Pancreas (tissue), 10 donors: ENCODE measurements at regions not wholly inside any gene's neighbourhood (a gene's known extent, or its start where the extent isn't known, plus 50 kb on each side); places are given as distances from the start of the nearest gene placed in this dataset.
"Not testable (repeated sequence)": the region's sequence is repeated elsewhere in the genome, so short reads cannot be mapped to it uniquely, and the experiment has no call there.

Experiments
- ATAC-seq, 4 donors: fragments of 200-7000 bp; cut with Tn5 transposase; one replicate each; pipeline versions ENCODE4 v1.8.0 to v1.9.1; 2020; ENCODE audit warnings: mild to moderate bottlenecking in 4 of 4, moderate library complexity in 4 of 4
- DNase-seq, 6 donors: peaks; one replicate each; pipeline ENCODE4 v3.0.0-alpha.2; 2020
- FAIRE-seq: peaks from 2 replicates; lab custom pipeline; 2012; peaks lifted over from hg19 to GRCh38; lab: Jason Lieb, UNC
- H3K27ac ChIP-seq, 4 donors: fragments of 200-600 bp; sonication (generic); 1 replicate in 3 of 4; 2 replicates in 1 of 4; pipeline versions ENCODE4 v1.5.0 to v1.8.0; 2020
- H3K27me3 ChIP-seq, 4 donors: fragments of 200-600 bp; one replicate each; pipeline ENCODE4 v1.8.0; 2021
- H3K36me3 ChIP-seq, 3 donors: fragments of 200-600 bp; sonication (generic) in 1 of 3; one replicate each; pipeline versions ENCODE4 v1.5.0 to v1.8.0; 2020 to 2021
- H3K4me1 ChIP-seq, 3 donors: fragments of 200-600 bp; one replicate each; pipeline ENCODE4 v1.8.0; 2021
- H3K4me3 ChIP-seq, 4 donors: fragments of 200-600 bp; sonication (generic) in 2 of 4; one replicate each; pipeline versions ENCODE4 v1.5.0 to v1.8.0; 2020 to 2021
- H3K9me3 ChIP-seq, 4 donors: fragments of 200-600 bp; one replicate each; pipeline ENCODE4 v1.8.0; 2021
- WGBS, 2 donors: extraction: QIAGEN DNeasy Blood & Tissue Kit; methylation state at CpG; one replicate each; pipeline ENCODE4 v1.1.7; 2013; 5-methylcytosine and 5-hydroxymethylcytosine counted together
- intact Hi-C, 3 donors: fragments of 100-400 bp; cut with DNase I; formaldehyde crosslinking; loops; one replicate each; pipeline versions ENCODE4 v1.11.1 to v1.14.2; 2022
- TF ChIP-seq, protein P1 (sequence below), 4 donors: fragments of 200-600 bp; sonication (generic) in 3 of 4; IDR thresholded peaks; one replicate each; pipeline versions ENCODE4 v1.5.0 to v1.8.0; 2021; ENCODE audit warnings: antibody characterized with exemption in 4 of 4
- donor health status: healthy with polysubstance abuse.
- donor health status: DM: no; HTN: no; CAD: no; lungs with moderate emphysema.
- donor health status: DM: no; HTN: no; CAD: no.
- donor health status: control.
- donor health status: control.
- donor health status: Bipolar disorder and iron deficiency.
- donor health status: DM: yes; HTN: yes; CAD: no.
- donor health status: DM: no; HTN: no; CAD: no.
- donor health status: DM: no; HTN: no; CAD: no.
- donor health status: DM: yes; HTN: yes; CAD: no.

DNA sequence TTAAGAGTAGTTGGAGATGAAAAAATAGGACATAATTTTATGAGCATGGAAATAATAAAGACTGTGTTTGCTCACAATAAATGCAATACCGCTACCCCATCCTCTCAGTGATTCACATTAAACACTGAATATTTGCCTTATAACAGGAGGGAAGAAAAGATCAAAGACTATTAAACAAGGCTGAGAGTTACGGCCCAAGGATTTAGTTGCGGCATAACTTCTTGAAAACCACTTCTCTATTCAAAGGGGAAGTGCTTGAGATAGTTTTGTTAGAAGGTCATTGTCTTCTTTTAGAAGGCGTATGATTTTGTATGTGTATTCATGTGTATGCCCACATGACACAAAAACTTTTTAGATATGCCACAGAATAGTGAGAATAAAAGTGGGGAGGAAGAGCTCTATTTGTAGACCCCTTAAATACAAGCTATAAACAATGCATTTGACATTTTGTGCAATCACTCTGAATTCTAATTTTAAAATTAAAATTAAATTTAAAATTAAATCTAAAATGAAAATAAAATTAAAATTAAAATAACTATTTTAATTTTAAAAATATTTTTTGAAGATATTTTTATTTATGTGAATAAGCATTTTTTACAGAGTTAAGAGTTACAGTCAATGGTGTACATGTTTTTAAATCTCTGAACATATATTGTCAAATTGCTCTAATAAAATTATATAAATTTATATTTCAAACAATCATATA, 986.6 kb upstream of the ADAMTS5 start:
- TF ChIP-seq, protein P1, sequence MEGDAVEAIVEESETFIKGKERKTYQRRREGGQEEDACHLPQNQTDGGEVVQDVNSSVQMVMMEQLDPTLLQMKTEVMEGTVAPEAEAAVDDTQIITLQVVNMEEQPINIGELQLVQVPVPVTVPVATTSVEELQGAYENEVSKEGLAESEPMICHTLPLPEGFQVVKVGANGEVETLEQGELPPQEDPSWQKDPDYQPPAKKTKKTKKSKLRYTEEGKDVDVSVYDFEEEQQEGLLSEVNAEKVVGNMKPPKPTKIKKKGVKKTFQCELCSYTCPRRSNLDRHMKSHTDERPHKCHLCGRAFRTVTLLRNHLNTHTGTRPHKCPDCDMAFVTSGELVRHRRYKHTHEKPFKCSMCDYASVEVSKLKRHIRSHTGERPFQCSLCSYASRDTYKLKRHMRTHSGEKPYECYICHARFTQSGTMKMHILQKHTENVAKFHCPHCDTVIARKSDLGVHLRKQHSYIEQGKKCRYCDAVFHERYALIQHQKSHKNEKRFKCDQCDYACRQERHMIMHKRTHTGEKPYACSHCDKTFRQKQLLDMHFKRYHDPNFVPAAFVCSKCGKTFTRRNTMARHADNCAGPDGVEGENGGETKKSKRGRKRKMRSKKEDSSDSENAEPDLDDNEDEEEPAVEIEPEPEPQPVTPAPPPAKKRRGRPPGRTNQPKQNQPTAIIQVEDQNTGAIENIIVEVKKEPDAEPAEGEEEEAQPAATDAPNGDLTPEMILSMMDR (IDR thresholded peaks at IDR 0.05): no peak
- WGBS, 2 donors: 84 to 90% methylated on average over 4 of the region's 4 CpGs
- intact Hi-C loops: no loop called here
- no peaks in the 10 kb centered on the region for H3K27me3 ChIP-seq
- H3K27ac ChIP-seq: no peak overlapping the region
- no peak for DNase-seq
- H3K4me1 ChIP-seq: no peaks in the 10 kb centered on the region
- FAIRE-seq: peak; percentile 69
- no peaks in the 10 kb centered on the region for H3K9me3 ChIP-seq
- no peaks in the 10 kb centered on the region for H3K36me3 ChIP-seq
- H3K4me3 ChIP-seq: no peak overlapping the region
- no peak for ATAC-seq

- ATAC-seq, H3K9me3 ChIP-seq, H3K4me1 ChIP-seq, H3K27ac ChIP-seq, H3K4me3 ChIP-seq, FAIRE-seq, H3K27me3 ChIP-seq, intact Hi-C loops, H3K36me3 ChIP-seq, DNase-seq: not testable (repeated sequence)
- WGBS, 2 donors: 86 to 90% methylated on average over 5 of the region's 5 CpGs
Observed at GRCh38 chr21:27949093-27949492, 982.2 kb upstream of the ADAMTS5 start.

DNA sequence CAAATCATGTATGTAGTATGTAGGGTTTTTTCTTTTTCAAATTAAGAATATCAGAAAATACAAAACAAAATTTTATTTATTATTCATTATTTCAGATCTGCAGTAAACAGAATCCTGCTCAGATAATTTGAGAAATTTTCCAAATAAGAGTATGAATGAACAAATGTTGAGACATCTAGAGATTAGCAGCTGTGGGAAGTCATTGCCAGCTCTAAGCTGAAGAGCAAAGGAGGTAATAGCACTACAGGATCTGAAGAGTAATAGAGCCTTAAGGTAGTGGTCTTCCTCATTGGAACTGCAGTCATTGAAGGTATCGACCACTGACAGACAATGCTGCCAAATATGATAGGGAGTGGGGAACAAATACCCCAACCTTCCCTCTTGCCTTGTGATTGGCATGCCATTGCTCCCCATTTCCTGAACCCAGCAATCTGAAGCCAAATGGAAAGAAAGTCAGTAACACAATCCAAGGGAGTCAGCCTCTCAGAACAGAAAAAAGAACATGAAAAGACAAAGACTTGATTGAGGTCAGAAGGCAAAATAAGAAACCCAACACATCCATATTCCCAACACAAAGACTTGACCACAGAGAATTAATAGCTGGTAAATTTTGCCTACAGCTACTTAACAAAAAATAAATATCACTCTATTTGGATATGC, 963.4 kb upstream of the ADAMTS5 start:
- H3K27ac ChIP-seq, ATAC-seq, H3K27me3 ChIP-seq, H3K9me3 ChIP-seq, H3K4me1 ChIP-seq, H3K4me3 ChIP-seq, intact Hi-C loops, H3K36me3 ChIP-seq, DNase-seq: not testable (repeated sequence)
- peak; percentile 47 for FAIRE-seq
- WGBS, 2 donors: 83 to 89% methylated on average over 1 of the region's 1 CpG

DNA sequence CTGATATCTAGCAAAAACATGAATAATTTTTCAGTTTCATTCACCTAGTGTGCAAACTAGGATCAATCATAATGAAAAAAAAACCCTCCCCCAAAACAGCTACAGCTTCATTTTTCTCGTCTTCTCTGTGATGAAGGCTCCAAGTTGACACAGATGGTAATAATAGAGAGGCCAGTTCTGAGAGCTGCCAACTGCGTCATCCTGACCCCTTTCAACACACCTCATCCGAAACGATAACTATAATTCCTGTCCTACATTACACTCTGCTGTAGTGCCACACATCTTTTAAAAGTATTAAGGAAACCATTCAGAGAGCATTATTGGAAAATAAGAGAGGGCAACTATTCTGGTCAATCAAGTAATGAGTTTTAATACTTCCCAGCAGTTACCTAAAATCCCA, 962.3 kb upstream of the ADAMTS5 start:
- intact Hi-C loops, H3K4me1 ChIP-seq, FAIRE-seq, H3K36me3 ChIP-seq, H3K4me3 ChIP-seq, H3K9me3 ChIP-seq, ATAC-seq, DNase-seq, H3K27ac ChIP-seq, H3K27me3 ChIP-seq: not testable (repeated sequence)
- 78 to 86% methylated on average over 4 of the region's 4 CpGs for WGBS, 2 donors

GRCh38 chr21:27928534-27929115, 961.7 kb upstream of the ADAMTS5 start:
- WGBS, 2 donors: 74 to 85% methylated on average over 3 of the region's 3 CpGs
- H3K9me3 ChIP-seq, H3K36me3 ChIP-seq, H3K27ac ChIP-seq, H3K27me3 ChIP-seq, H3K4me1 ChIP-seq, DNase-seq, H3K4me3 ChIP-seq, intact Hi-C loops: not testable (repeated sequence)
- peak; percentile 90 for FAIRE-seq
- peak in 1 of 4 donors; percentile 30 for ATAC-seq

DNA sequence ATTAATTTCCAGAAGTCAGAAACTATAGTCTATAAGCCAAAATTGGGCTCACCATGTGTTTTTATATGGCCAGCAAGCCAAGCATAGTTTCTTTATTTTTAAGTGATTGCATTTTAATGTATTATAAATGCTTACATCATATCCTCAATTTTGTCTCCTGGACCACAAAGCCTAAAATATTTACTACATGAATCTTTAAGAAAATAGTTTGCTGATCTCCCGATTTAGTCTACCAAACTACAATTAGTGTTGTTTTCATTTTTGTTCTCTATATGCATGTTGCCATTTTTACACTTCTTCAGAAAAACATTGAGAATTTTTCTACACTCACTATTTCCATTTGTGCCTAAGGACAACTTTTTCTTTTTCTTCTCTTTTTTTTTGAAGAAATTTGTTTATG, 954.5 kb upstream of the ADAMTS5 start:
- DNase-seq, ATAC-seq, H3K4me3 ChIP-seq, H3K36me3 ChIP-seq, intact Hi-C loops, H3K27ac ChIP-seq, H3K4me1 ChIP-seq, FAIRE-seq, H3K9me3 ChIP-seq, H3K27me3 ChIP-seq: not testable (repeated sequence)
- 66 to 81% methylated on average over 1 of the region's 1 CpG for WGBS, 2 donors

GRCh38 chr21:27917966-27918365, 951.1 kb upstream of the ADAMTS5 start:
- DNase-seq, H3K4me3 ChIP-seq, H3K4me1 ChIP-seq, intact Hi-C loops, H3K36me3 ChIP-seq, FAIRE-seq, H3K27ac ChIP-seq, H3K27me3 ChIP-seq, H3K9me3 ChIP-seq, ATAC-seq: not testable (repeated sequence)

GRCh38 chr21:27916326-27916725, 949.4 kb upstream of the ADAMTS5 start:
- H3K36me3 ChIP-seq, FAIRE-seq, intact Hi-C loops, H3K27ac ChIP-seq, ATAC-seq, DNase-seq, H3K4me1 ChIP-seq, H3K27me3 ChIP-seq, H3K9me3 ChIP-seq, H3K4me3 ChIP-seq: not testable (repeated sequence)
- WGBS, 2 donors: 78 to 86% methylated on average over 2 of the region's 2 CpGs

DNA sequence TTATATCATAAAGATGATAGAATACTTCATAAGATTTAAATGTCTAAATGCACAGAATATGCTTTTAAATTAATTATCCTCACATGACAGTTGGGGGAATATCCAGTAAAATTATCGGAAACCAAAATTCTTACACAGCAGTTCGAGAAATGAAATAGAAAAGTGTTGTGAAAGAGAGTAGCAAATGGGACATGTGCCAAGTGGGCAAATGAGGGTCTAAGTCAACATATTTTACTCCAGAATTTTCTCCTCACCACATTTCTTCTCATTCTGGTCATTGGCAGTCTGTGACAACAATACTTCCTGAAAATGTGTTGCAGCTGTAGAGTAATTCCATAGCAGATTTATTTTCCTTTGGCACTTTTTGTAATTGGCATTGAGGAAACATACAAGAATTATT, 945.2 kb upstream of the ADAMTS5 start:
- 81 to 92% methylated on average over 2 of the region's 2 CpGs for WGBS, 2 donors

GRCh38 chr21:27909487-27909886, 942.6 kb upstream of the ADAMTS5 start:
- H3K36me3 ChIP-seq, H3K4me3 ChIP-seq, ATAC-seq, H3K27ac ChIP-seq, H3K4me1 ChIP-seq, FAIRE-seq, H3K9me3 ChIP-seq, H3K27me3 ChIP-seq, DNase-seq, intact Hi-C loops: not testable (repeated sequence)

More for the DNA sequence above, 945.2 kb upstream of the ADAMTS5 start:
- H3K27ac ChIP-seq, DNase-seq, H3K4me3 ChIP-seq, H3K27me3 ChIP-seq, H3K9me3 ChIP-seq, FAIRE-seq, ATAC-seq, H3K36me3 ChIP-seq, intact Hi-C loops, H3K4me1 ChIP-seq: not testable (repeated sequence)

DNA sequence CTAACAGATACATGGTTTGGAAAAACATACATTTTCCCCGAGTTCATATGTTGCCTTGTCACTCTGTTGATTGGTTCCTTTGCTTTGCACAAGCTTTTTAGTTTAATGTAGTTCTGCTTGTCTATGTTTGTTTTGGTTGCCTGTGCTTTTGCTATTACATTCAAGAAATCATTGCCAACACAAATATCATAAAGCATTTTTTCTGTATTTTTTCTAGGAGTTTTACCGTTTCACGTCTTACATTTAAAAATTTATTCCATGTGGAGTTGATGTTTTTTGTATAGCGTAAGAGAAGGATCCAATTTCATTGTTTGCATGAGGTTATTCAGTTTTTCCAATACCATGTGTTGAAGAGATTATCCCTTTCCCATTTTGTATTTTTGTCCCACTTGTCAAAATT, 941.9 kb upstream of the ADAMTS5 start:
- FAIRE-seq, H3K36me3 ChIP-seq, H3K4me1 ChIP-seq, DNase-seq, H3K4me3 ChIP-seq, H3K27me3 ChIP-seq, H3K27ac ChIP-seq, ATAC-seq, H3K9me3 ChIP-seq, intact Hi-C loops: not testable (repeated sequence)
- WGBS, 2 donors: 78 to 92% methylated on average over 4 of the region's 4 CpGs
